Mesothelial cell of epicardium (in vitro differentiated cells): ENCODE measurements at regions not wholly inside any gene's neighbourhood (a gene's known extent, or its start where the extent isn't known, plus 50 kb on each side); places are given as distances from the start of the nearest gene placed in this dataset.

Experiments used
- DNase-seq, 2 experiments: peaks; one replicate each; pipeline ENCODE4 v3.0.0; 2021; ENCODE audit warnings: low spot score in 2 of 2; ENCODE audit not compliant: unreplicated experiment in 2 of 2
- H3K27ac Mint-ChIP-seq: 2 replicates; pipeline ENCODE4 v1.8.0; 2021; ENCODE audit warnings: mixed read lengths
- H3K27me3 Mint-ChIP-seq: 2 replicates; pipeline ENCODE4 v1.8.0; 2021; ENCODE audit warnings: low read depth, mixed read lengths
- H3K36me3 Mint-ChIP-seq: 2 replicates; pipeline ENCODE4 v1.8.0; 2021; ENCODE audit warnings: mixed read lengths
- H3K4me1 Mint-ChIP-seq: 2 replicates; pipeline ENCODE4 v1.8.0; 2021; ENCODE audit warnings: mixed read lengths
- H3K4me3 Mint-ChIP-seq: 2 replicates; pipeline ENCODE4 v1.8.0; 2021; ENCODE audit warnings: mild to moderate bottlenecking, moderate library complexity, mixed read lengths
- H3K9me3 Mint-ChIP-seq: 2 replicates; pipeline ENCODE4 v1.8.0; 2021; ENCODE audit warnings: mixed read lengths
- TF ChIP-seq, protein P1 (sequence below): fragments of 200-600 bp; sonication (generic); IDR thresholded peaks from one replicate; pipeline ENCODE4 v1.5.0; 2021; ENCODE audit warnings: antibody characterized with exemption; ENCODE audit not compliant: unreplicated experiment

DNA sequence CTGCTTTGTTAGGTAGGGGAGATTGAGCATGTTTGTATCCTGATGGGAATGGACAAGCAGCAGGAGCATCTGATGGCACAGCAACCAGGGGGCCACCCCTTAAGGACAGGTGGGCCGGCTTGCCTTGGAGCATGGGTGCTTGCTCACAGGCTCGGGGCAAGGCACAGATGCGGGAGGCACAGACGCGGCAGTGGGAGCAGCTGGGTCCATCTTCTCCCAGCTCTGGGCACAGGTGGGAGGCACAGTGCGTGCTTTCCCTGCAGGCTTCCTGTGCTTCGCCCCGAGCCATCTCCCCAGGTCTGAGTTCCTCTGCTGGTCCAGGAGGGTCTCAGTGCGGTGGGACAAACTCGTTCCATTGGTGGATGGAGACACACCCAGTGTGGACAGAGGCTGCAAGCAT, 73.6 kb upstream of the BHLHE23 start:
- TF ChIP-seq, protein P1, sequence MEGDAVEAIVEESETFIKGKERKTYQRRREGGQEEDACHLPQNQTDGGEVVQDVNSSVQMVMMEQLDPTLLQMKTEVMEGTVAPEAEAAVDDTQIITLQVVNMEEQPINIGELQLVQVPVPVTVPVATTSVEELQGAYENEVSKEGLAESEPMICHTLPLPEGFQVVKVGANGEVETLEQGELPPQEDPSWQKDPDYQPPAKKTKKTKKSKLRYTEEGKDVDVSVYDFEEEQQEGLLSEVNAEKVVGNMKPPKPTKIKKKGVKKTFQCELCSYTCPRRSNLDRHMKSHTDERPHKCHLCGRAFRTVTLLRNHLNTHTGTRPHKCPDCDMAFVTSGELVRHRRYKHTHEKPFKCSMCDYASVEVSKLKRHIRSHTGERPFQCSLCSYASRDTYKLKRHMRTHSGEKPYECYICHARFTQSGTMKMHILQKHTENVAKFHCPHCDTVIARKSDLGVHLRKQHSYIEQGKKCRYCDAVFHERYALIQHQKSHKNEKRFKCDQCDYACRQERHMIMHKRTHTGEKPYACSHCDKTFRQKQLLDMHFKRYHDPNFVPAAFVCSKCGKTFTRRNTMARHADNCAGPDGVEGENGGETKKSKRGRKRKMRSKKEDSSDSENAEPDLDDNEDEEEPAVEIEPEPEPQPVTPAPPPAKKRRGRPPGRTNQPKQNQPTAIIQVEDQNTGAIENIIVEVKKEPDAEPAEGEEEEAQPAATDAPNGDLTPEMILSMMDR, result no peak

DNA sequence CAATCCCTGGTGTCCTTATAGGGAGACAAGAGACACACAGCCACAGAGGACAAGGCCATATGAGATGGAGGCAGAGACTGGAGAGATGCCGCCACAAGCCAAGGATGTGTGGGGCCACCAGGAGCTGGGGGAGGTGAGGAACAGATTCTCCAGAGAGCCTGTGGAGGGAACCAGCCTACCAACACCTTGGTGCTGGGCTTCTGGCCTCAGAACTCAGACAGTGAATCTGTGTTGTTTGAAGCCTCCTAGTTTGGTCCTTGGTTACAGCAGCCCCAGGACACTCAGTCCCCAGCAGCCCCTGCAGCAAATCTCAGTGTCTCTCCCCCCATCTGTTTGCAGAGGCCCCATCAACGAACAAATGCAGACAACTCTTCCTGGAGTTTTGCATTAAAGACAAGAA, 73.2 kb upstream of the BHLHE23 start:
- DNase-seq, result no peak
- Mint-ChIP-seq H3K27me3 (peaks cover 45% of the 10 kb centered on the region), H3K27ac (no peak overlapping the region), H3K36me3 (no peaks in the 10 kb centered on the region), H3K4me1 (no peaks in the 10 kb centered on the region), H3K4me3 (no peak overlapping the region), H3K9me3 (peaks cover 32% of the 10 kb centered on the region)
- TF ChIP-seq, protein P1, result no peak

More for the DNA sequence above, 73.6 kb upstream of the BHLHE23 start:
- peaks cover 44% of the 10 kb centered on the region for H3K27me3 Mint-ChIP-seq
- H3K4me3 Mint-ChIP-seq, result no peak overlapping the region
- H3K9me3 Mint-ChIP-seq, result peaks cover 32% of the 10 kb centered on the region
- no peak for DNase-seq
- H3K27ac Mint-ChIP-seq, result no peak overlapping the region
- H3K4me1 Mint-ChIP-seq, result no peaks in the 10 kb centered on the region
- no peaks in the 10 kb centered on the region for H3K36me3 Mint-ChIP-seq

- no peak overlapping the region for H3K27ac Mint-ChIP-seq
- no peak overlapping the region for H3K4me3 Mint-ChIP-seq
- H3K4me1 Mint-ChIP-seq, result no peaks in the 10 kb centered on the region
- no peak for DNase-seq
- peaks cover 60% of the 10 kb centered on the region for H3K27me3 Mint-ChIP-seq
- TF ChIP-seq, protein P1, result no peak
- no peaks in the 10 kb centered on the region for H3K36me3 Mint-ChIP-seq
- peaks cover 32% of the 10 kb centered on the region for H3K9me3 Mint-ChIP-seq
These were observed 70.9 kb upstream of the BHLHE23 start for GRCh38 chr20:63077705-63078104.

GRCh38 chr20:63076421-63076820, 69.7 kb upstream of the BHLHE23 start:
- H3K9me3 Mint-ChIP-seq, result peaks cover 32% of the 10 kb centered on the region
- DNase-seq, result no peak
- H3K4me1 Mint-ChIP-seq, result no peaks in the 10 kb centered on the region
- H3K27me3 Mint-ChIP-seq, result peaks cover 58% of the 10 kb centered on the region
- TF ChIP-seq, protein P1, result no peak
- H3K36me3 Mint-ChIP-seq, result no peaks in the 10 kb centered on the region
- no peak overlapping the region for H3K27ac Mint-ChIP-seq
- H3K4me3 Mint-ChIP-seq, result no peak overlapping the region

GRCh38 chr20:63074631-63075030, 67.9 kb upstream of the BHLHE23 start:
- H3K27me3 Mint-ChIP-seq, result peaks cover 74% of the 10 kb centered on the region
- no peak for DNase-seq

More at GRCh38 chr20:63074631-63075030, 67.9 kb upstream of the BHLHE23 start:
- H3K36me3 Mint-ChIP-seq, result no peaks in the 10 kb centered on the region
- no peak overlapping the region for H3K27ac Mint-ChIP-seq
- H3K4me1 Mint-ChIP-seq, result no peaks in the 10 kb centered on the region
- H3K4me3 Mint-ChIP-seq, result no peak overlapping the region
- TF ChIP-seq, protein P1, result no peak
- H3K9me3 Mint-ChIP-seq, result peaks cover 29% of the 10 kb centered on the region
